B cell (primary cell): ENCODE measurements at regions not wholly inside any gene's neighbourhood (a gene's known extent, or its start where the extent isn't known, plus 50 kb on each side); places are given as distances from the start of the nearest gene placed in this dataset.

Experiments used
- EZH2 ChIP-seq: IDR thresholded peaks from 2 replicates; pipeline ENCODE4 v1.6.1; 2012; ENCODE audit warnings: borderline replicate concordance, low read depth, mild to moderate bottlenecking, moderate library complexity, low read length; ENCODE audit not compliant: insufficient read depth, poor library complexity, severe bottlenecking
- TF ChIP-seq, protein P1 (sequence below): fragments of 200-600 bp; IDR thresholded peaks from one replicate; pipeline ENCODE4 v1.8.0; 2022; ENCODE audit warnings: antibody characterized with exemption, mild to moderate bottlenecking

DNA sequence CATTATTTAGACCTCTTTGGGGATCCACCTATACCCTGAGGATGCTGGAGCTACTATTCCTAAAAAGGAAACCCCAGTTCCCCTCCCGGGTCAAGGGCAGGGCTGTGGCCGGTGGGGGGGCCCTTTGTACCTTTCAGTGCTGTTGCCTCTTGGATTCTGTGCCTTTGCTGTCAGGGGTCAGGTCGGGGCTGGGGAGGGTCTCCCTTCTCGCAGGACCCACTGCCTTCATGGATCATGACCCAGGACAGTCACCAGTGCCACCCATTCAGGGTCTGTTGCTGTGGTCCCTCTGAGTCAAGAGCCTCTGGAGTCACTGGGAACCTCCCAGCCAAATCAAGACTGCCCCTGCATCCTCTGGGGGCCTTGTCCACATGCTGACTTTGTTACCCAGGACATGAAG is 78.1 kb upstream of the CCND1 start:
- TF ChIP-seq EZH2: no peak
- TF ChIP-seq, protein P1, sequence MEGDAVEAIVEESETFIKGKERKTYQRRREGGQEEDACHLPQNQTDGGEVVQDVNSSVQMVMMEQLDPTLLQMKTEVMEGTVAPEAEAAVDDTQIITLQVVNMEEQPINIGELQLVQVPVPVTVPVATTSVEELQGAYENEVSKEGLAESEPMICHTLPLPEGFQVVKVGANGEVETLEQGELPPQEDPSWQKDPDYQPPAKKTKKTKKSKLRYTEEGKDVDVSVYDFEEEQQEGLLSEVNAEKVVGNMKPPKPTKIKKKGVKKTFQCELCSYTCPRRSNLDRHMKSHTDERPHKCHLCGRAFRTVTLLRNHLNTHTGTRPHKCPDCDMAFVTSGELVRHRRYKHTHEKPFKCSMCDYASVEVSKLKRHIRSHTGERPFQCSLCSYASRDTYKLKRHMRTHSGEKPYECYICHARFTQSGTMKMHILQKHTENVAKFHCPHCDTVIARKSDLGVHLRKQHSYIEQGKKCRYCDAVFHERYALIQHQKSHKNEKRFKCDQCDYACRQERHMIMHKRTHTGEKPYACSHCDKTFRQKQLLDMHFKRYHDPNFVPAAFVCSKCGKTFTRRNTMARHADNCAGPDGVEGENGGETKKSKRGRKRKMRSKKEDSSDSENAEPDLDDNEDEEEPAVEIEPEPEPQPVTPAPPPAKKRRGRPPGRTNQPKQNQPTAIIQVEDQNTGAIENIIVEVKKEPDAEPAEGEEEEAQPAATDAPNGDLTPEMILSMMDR: no peak
